DOHH2 (cell line): ENCODE measurements at regions not wholly inside any gene's neighbourhood (a gene's known extent, or its start where the extent isn't known, plus 50 kb on each side); places are given as distances from the start of the nearest gene placed in this dataset.

ENCODE experiments used
- EZH2phosphoT487 ChIP-seq: fragments of 200-600 bp; sonication (generic); IDR thresholded peaks from 2 replicates; pipeline ENCODE4 v1.6.1; 2017; ENCODE audit warnings: borderline replicate concordance, mild to moderate bottlenecking, antibody characterized with exemption, low read length, moderate library complexity, mixed read lengths
- TF ChIP-seq, protein P1 (sequence below): fragments of 200-600 bp; sonication (generic); IDR thresholded peaks from one replicate; pipeline ENCODE4 v1.5.1; 2014; ENCODE audit warnings: antibody characterized with exemption, mild to moderate bottlenecking, low read depth, low read length; ENCODE audit not compliant: poor library complexity, severe bottlenecking

GRCh38 chr6:12578751-12579150 lies 137.8 kb upstream of the PHACTR1 start:
- TF ChIP-seq, protein P1, sequence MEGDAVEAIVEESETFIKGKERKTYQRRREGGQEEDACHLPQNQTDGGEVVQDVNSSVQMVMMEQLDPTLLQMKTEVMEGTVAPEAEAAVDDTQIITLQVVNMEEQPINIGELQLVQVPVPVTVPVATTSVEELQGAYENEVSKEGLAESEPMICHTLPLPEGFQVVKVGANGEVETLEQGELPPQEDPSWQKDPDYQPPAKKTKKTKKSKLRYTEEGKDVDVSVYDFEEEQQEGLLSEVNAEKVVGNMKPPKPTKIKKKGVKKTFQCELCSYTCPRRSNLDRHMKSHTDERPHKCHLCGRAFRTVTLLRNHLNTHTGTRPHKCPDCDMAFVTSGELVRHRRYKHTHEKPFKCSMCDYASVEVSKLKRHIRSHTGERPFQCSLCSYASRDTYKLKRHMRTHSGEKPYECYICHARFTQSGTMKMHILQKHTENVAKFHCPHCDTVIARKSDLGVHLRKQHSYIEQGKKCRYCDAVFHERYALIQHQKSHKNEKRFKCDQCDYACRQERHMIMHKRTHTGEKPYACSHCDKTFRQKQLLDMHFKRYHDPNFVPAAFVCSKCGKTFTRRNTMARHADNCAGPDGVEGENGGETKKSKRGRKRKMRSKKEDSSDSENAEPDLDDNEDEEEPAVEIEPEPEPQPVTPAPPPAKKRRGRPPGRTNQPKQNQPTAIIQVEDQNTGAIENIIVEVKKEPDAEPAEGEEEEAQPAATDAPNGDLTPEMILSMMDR = no peak
- no peak for TF ChIP-seq EZH2phosphoT487
